ENCODE measurements at regions not wholly inside any gene's neighbourhood (a gene's known extent, or its start where the extent isn't known, plus 50 kb on each side); places are given as distances from the start of the nearest gene placed in this dataset.

DNA sequence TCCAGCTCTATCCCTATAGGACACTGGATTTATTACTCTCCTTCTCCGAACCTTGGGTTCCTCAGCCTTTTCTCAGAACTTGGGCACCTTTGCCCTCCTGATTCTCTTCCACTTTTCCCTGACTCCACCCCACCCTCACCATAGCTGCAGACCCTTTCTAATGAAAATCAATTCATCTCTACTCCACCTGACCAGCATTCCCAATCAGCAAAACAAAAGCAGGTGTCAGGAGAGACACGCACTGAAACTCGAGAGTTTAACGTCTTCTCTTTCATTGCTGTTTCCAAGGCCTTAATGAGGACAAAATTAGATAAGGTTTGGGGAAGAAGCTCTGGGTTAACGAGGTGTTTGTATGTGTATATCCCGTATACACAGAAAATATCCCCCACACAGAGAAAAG is 208.8 kb downstream of the PLPP3 start:
- H3K27me3 ChIP-seq (ENCODE audit: insufficient read depth, poor library complexity, severe bottlenecking): no peaks in the 10 kb centered on the region
- TF ChIP-seq CTCF (IDR thresholded peaks at IDR 0.05; ENCODE audit: insufficient read depth, low read length) (no peak), SPI1 (IDR thresholded peaks at IDR 0.05; ENCODE audit: borderline replicate concordance, low read depth) (no peak), POLR2AphosphoS5 (IDR thresholded peaks at IDR 0.05; ENCODE audit: low read depth) (no peak), GABPA (IDR thresholded peaks at IDR 0.05; ENCODE audit: low read depth) (no peak)
- TF ChIP-seq, protein P1, sequence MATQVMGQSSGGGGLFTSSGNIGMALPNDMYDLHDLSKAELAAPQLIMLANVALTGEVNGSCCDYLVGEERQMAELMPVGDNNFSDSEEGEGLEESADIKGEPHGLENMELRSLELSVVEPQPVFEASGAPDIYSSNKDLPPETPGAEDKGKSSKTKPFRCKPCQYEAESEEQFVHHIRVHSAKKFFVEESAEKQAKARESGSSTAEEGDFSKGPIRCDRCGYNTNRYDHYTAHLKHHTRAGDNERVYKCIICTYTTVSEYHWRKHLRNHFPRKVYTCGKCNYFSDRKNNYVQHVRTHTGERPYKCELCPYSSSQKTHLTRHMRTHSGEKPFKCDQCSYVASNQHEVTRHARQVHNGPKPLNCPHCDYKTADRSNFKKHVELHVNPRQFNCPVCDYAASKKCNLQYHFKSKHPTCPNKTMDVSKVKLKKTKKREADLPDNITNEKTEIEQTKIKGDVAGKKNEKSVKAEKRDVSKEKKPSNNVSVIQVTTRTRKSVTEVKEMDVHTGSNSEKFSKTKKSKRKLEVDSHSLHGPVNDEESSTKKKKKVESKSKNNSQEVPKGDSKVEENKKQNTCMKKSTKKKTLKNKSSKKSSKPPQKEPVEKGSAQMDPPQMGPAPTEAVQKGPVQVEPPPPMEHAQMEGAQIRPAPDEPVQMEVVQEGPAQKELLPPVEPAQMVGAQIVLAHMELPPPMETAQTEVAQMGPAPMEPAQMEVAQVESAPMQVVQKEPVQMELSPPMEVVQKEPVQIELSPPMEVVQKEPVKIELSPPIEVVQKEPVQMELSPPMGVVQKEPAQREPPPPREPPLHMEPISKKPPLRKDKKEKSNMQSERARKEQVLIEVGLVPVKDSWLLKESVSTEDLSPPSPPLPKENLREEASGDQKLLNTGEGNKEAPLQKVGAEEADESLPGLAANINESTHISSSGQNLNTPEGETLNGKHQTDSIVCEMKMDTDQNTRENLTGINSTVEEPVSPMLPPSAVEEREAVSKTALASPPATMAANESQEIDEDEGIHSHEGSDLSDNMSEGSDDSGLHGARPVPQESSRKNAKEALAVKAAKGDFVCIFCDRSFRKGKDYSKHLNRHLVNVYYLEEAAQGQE (IDR thresholded peaks at IDR 0.05; ENCODE audit: insufficient replicate concordance, low read depth): no peak
- no peak overlapping the region for H3K27ac ChIP-seq (replicated peaks)
- H3K4me3 ChIP-seq (replicated peaks; ENCODE audit: insufficient read depth, low read length): no peak overlapping the region
- DNase-seq (ENCODE audit: low read depth in 1 of 2, low spot score in 1 of 2): no peak

DNA sequence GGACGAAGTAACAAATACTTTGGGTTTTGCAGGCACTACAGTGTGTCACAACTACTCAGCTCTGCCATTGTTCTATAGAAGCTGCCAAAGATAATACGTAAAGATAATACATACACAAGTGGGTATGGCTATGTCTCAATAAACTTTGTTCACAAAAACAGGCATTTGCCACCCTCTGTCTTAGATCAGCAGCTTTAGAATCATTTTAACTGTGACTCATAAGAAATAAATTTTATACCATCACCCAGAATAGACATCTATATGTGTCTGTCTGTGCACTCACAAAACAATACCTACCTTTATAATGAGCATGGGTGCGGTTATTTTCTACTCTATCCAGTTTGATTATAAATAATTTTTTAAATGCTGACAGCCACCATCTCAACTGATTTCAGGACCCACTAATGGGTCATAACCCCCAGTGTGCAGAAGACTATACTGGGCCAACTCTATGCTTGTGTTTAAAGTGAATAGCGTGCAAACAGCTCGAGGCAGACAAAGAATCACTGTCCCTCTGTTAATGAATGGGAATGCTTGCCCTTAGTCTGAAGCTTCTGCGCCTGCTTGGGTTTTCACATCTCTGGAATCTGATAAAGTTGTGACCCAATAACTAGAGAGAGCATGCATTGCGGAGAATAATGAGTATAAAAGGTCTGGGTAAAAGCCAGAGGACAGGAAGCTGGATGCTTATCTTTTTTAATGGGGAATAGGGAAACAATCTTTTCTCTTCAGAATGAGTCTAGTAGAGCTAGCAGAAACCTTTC is 216.2 kb downstream of the PLPP3 start:
- Histone ChIP-seq H3K4me3 (replicated peaks; ENCODE audit: insufficient read depth, low read length) (no peak overlapping the region), H3K27me3 (ENCODE audit: insufficient read depth, poor library complexity, severe bottlenecking) (no peaks in the 10 kb centered on the region), H3K27ac (replicated peaks) (no peak overlapping the region)
- TF ChIP-seq, protein P1 (IDR thresholded peaks at IDR 0.05; ENCODE audit: insufficient replicate concordance, low read depth): no peak
- no peak for TF ChIP-seq POLR2AphosphoS5 (IDR thresholded peaks at IDR 0.05; ENCODE audit: low read depth)
- no peak for TF ChIP-seq GABPA (IDR thresholded peaks at IDR 0.05; ENCODE audit: low read depth)
- no peak for TF ChIP-seq CTCF (IDR thresholded peaks at IDR 0.05; ENCODE audit: insufficient read depth, low read length)
- no peak for TF ChIP-seq SPI1 (IDR thresholded peaks at IDR 0.05; ENCODE audit: borderline replicate concordance, low read depth)
- no peak for DNase-seq (ENCODE audit: low read depth in 1 of 2, low spot score in 1 of 2)

GRCh38 chr1:56360021-56360420 is 219.3 kb downstream of the PLPP3 start:
- Histone ChIP-seq H3K27me3 (ENCODE audit: insufficient read depth, poor library complexity, severe bottlenecking) (no peaks in the 10 kb centered on the region), H3K27ac (replicated peaks) (no peak overlapping the region), H3K4me3 (replicated peaks; ENCODE audit: insufficient read depth, low read length) (no peak overlapping the region)
- no peak for TF ChIP-seq GABPA (IDR thresholded peaks at IDR 0.05; ENCODE audit: low read depth)
- no peak for TF ChIP-seq CTCF (IDR thresholded peaks at IDR 0.05; ENCODE audit: insufficient read depth, low read length)
- no peak for TF ChIP-seq POLR2AphosphoS5 (IDR thresholded peaks at IDR 0.05; ENCODE audit: low read depth)
- TF ChIP-seq, protein P1 (IDR thresholded peaks at IDR 0.05; ENCODE audit: insufficient replicate concordance, low read depth): no peak
- TF ChIP-seq SPI1 (IDR thresholded peaks at IDR 0.05; ENCODE audit: borderline replicate concordance, low read depth): no peak
- DNase-seq (ENCODE audit: low read depth in 1 of 2, low spot score in 1 of 2): no peak
